22Rv1 (cell line): ENCODE measurements at regions not wholly inside any gene's neighbourhood (a gene's known extent, or its start where the extent isn't known, plus 50 kb on each side); places are given as distances from the start of the nearest gene placed in this dataset.
"Not testable (repeated sequence)": the region's sequence is repeated elsewhere in the genome, so short reads cannot be mapped to it uniquely, and the experiment has no call there.

ENCODE experiments used
- H3K27ac ChIP-seq: fragments of 450-650 bp; 2 replicates; pipeline ENCODE4 v1.5.1; 2017
- ZFX ChIP-seq: fragments of 450-650 bp; IDR thresholded peaks from 2 replicates; pipeline ENCODE4 v1.6.1; 2017; ENCODE audit warnings: antibody characterized with exemption, borderline replicate concordance
- TF ChIP-seq, protein P1 (sequence below): fragments of 450-650 bp; IDR thresholded peaks from 2 replicates; pipeline ENCODE4 v1.5.1; 2017; ENCODE audit warnings: mild to moderate bottlenecking

DNA sequence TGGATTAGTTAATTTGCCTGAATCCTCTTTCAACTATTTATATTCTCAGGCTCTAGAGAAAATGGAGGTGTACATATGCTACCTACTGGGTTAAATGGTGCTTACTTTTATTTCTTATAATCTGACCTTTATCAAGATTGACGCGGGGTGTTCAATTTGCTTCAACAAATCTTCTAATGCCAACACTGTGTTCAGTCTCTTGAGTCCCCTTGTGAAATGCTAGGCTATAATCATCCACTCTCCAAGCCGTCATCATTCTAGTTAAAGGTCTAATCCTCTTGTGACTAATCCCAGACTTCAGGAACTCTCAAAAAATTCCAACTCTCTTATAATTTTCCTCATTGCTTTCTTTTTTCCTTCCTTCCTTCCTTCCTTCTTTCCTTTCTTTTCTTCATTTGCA is 1396.2 kb downstream of the CDH8 start:
- no peak for TF ChIP-seq ZFX

DNA sequence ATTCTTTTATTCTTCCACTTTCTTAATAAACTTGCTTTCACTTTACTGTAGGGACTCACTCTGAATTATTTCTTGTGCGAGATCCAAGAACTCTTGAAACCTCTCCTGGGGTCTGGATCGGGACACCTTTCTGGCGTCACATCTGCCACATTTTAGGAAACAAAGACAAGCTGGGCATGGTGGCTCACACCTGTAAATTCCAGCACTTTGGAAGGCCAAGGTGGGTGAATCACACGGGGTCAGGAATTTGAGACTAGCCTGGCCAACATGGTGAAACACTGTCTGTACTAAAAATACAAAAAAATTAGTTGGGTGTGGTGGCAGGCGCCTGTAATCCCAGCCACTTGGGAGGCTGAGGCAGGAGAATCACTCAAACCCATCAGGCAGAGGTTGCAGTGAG is 1399.6 kb downstream of the CDH8 start:
- H3K27ac ChIP-seq: not testable (repeated sequence)

More for the DNA sequence above, 1396.2 kb downstream of the CDH8 start:
- no peak overlapping the region for H3K27ac ChIP-seq

DNA sequence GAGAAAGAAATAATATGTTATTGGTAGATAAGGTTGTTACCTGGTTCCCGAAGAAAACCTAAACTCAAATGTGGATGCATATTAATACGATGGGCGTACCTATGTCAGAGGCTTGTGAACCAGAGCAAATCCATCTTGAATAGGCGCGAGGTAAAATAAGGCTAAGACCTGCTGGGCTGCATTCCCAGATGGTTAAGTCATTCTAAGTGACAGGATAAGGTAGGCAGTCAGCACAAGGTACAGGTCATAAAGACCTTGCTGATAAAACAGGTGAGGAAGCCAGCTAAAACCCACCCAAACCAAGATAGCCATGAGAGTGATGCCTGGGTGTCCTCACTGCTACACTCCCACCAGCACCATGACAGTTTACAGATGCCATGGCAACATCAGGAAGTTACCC is 1400.1 kb downstream of the CDH8 start:
- no peak for TF ChIP-seq ZFX
- TF ChIP-seq, protein P1, sequence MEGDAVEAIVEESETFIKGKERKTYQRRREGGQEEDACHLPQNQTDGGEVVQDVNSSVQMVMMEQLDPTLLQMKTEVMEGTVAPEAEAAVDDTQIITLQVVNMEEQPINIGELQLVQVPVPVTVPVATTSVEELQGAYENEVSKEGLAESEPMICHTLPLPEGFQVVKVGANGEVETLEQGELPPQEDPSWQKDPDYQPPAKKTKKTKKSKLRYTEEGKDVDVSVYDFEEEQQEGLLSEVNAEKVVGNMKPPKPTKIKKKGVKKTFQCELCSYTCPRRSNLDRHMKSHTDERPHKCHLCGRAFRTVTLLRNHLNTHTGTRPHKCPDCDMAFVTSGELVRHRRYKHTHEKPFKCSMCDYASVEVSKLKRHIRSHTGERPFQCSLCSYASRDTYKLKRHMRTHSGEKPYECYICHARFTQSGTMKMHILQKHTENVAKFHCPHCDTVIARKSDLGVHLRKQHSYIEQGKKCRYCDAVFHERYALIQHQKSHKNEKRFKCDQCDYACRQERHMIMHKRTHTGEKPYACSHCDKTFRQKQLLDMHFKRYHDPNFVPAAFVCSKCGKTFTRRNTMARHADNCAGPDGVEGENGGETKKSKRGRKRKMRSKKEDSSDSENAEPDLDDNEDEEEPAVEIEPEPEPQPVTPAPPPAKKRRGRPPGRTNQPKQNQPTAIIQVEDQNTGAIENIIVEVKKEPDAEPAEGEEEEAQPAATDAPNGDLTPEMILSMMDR: no peak
- no peak overlapping the region for H3K27ac ChIP-seq

DNA sequence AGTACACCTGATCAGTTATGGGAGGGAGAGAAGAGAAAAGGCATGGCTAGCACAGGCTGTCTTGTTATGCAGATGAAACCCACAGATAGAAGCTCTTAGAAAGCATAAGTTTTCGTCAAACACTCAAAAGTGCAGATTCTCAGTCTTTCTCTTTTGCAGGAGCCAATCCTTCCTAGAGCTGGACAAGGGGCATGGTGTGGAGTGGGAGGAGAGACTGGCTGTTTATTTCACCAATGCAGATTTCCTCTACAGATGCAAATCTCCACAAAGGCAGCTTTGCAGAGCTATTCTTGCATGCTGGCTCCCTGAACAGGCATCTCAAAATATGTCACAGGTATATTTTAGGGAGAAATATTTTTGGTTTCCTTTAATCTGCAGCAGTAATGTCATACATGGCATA is 1400.7 kb downstream of the CDH8 start:
- TF ChIP-seq ZFX: no peak
- TF ChIP-seq, protein P1: no peak
- H3K27ac ChIP-seq: no peak overlapping the region

DNA sequence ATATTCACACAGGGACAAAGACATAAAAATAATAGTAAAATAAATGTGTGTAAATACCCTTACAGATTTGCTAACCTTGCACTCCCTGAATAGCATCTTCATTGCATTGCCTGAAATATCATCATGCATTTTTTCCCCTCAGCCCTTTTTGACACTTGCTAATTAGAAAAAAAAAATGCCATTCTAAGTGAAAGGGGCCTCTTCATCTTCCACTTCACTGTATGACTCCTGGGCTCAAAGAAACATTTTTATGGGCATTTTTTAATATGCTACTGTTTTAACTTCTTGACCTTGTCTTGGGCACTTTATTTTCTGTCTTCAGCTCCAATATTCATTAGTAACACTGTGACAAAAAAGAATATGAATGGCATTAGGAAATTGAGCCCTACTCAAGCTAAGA is 1424.4 kb downstream of the CDH8 start:
- no peak overlapping the region for H3K27ac ChIP-seq
- no peak for TF ChIP-seq ZFX
- TF ChIP-seq, protein P1: no peak

DNA sequence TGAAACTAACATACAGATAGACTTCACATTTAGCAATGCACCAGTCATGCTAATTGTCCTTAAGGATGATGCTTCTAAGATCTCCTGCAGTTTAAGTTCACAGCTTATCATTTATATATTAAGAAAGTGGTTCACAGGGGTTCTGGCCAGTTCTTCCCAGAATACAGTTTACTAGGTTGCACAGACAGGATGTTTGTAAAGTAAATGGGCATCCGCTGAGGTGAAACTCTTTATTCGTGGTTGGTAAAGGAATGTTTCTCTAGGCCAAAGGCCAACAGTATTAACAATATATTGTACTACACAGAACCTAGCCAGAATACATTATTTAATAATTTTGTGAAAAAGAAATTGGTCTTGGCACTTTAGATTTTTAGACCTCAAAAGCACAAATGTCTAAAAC is 1427.3 kb downstream of the CDH8 start:
- TF ChIP-seq ZFX: no peak
- TF ChIP-seq, protein P1: no peak
- no peak overlapping the region for H3K27ac ChIP-seq

DNA sequence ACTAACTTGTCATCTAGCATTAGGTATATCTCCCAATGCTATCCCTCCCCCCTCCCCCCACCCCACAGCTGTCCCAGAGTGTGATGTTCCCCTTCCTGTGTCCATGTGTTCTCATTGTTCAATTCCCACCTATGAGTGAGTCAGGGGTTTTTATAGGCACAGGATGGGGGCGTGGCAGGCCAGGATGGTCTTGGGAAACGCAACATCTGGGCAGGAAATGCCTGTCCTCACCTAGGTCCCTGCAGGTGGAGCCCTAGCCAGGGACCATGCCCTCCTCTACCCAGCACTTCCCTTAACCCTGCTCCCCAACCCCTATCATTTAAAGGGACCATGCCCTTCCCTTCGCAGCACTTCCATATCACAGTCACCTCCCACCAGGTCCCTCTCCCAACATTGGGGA is 1430.6 kb downstream of the CDH8 start:
- H3K27ac ChIP-seq: not testable (repeated sequence)

DNA sequence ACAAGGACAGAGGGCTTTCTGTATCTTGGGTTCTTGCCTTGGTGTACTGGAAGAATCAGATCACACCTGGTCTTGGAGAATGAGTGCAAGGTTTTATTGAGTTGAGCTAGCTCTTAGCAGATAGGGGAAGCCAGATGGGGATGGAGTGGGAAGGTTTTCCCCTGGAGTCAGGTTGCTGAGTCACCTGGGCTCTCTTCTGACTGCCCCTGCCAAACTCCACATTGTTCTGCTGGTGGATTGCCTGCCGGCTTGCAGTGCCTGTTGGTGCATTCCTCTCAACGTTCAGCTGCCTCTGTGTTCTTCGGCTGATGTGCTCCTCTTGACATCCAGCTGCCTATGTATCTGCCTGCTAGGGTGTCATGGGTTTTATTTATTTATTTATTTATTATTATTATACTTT is 1431.1 kb downstream of the CDH8 start:
- no peak overlapping the region for H3K27ac ChIP-seq
- no peak for TF ChIP-seq ZFX
- TF ChIP-seq, protein P1: no peak

DNA sequence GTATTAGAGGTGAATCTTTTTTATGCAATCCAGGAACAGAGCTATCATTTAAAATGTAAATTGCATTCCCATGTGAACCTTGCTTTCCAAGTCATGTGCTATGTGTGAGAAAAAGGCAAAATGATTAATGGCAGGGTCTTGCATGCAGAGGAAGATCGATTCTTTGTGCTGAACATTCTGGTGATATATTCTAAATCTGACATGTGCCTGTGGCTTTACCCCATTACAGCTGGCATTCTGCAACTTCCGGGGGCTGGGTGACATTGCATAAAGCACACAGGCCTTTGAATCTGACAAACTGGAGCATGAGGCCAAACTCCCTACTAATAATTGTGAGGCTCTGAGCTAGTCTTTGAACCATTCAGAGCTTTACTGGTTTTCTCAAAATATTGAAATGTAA is 1449.7 kb downstream of the CDH8 start:
- H3K27ac ChIP-seq: no peak overlapping the region
- TF ChIP-seq, protein P1: no peak
- no peak for TF ChIP-seq ZFX
